GM23338 (cell line): ENCODE measurements at regions not wholly inside any gene's neighbourhood (a gene's known extent, or its start where the extent isn't known, plus 50 kb on each side); places are given as distances from the start of the nearest gene placed in this dataset.

Experiments
- ATAC-seq: fragments of 200-7000 bp; cut with Tn5 transposase; 3 replicates; pipeline ENCODE4 v1.9.1; 2020
- DNase-seq: peaks from one replicate; pipeline ENCODE4 v3.0.0-alpha.2; 2015; ENCODE audit warnings: low spot score
- H2AFZ ChIP-seq: fragments of 200-600 bp; sonication (generic); 2 replicates; pipeline ENCODE4 v1.8.0; 2016; ENCODE audit warnings: antibody characterized with exemption, mild to moderate bottlenecking, moderate library complexity
- H3F3A ChIP-seq: fragments of 200-600 bp; sonication (generic); replicated peaks from 2 replicates; pipeline ENCODE4 v1.8.0; 2017; ENCODE audit warnings: antibody characterized with exemption, mixed run types, low read depth
- H3K27ac ChIP-seq: fragments of 200-600 bp; sonication (generic); 2 replicates; pipeline ENCODE4 v1.6.1; 2016; ENCODE audit warnings: low read depth
- H3K27me3 ChIP-seq: fragments of 200-600 bp; sonication (generic); 2 replicates; pipeline ENCODE4 v1.8.0; 2016; ENCODE audit warnings: mild to moderate bottlenecking, mixed run types, moderate library complexity; ENCODE audit not compliant: insufficient read depth
- H3K36me3 ChIP-seq: fragments of 200-600 bp; sonication (generic); 2 replicates; pipeline ENCODE4 v1.8.0; 2016; ENCODE audit warnings: mild to moderate bottlenecking; ENCODE audit not compliant: insufficient read depth
- H3K4me1 ChIP-seq: fragments of 200-600 bp; sonication (generic); 2 replicates; pipeline ENCODE4 v1.8.0; 2016; ENCODE audit warnings: mild to moderate bottlenecking, moderate library complexity; ENCODE audit not compliant: insufficient read depth
- H3K4me2 ChIP-seq: fragments of 200-600 bp; sonication (generic); 2 replicates; pipeline ENCODE4 v1.7.1; 2017; ENCODE audit warnings: mixed run types
- H3K4me3 ChIP-seq: fragments of 200-600 bp; sonication (generic); 2 replicates; pipeline ENCODE4 v1.6.1; 2016; ENCODE audit warnings: mixed run types
- H3K79me2 ChIP-seq: fragments of 200-600 bp; sonication (generic); replicated peaks from 2 replicates; pipeline ENCODE4 v1.8.0; 2017; ENCODE audit warnings: mild to moderate bottlenecking; ENCODE audit not compliant: insufficient read depth
- H3K9me2 ChIP-seq: fragments of 200-600 bp; sonication (generic); 2 replicates; pipeline ENCODE4 v1.8.0; 2017; ENCODE audit not compliant: insufficient read depth
- H4K20me1 ChIP-seq: fragments of 200-600 bp; sonication (generic); replicated peaks from 2 replicates; pipeline ENCODE4 v1.8.0; 2017; ENCODE audit warnings: mild to moderate bottlenecking; ENCODE audit not compliant: insufficient read depth
- H3K27ac Mint-ChIP-seq: 2 replicates; pipeline ENCODE4 v1.8.0; 2020; ENCODE audit warnings: inconsistent platforms, mild to moderate bottlenecking, moderate library complexity, mixed read lengths
- H3K27me3 Mint-ChIP-seq: 3 replicates; pipeline ENCODE4 v1.8.0; 2022; ENCODE audit warnings: low read depth, mild to moderate bottlenecking, moderate library complexity, mixed read lengths, inconsistent platforms; ENCODE audit not compliant: insufficient read depth, poor library complexity
- H3K36me3 Mint-ChIP-seq: 3 replicates; pipeline ENCODE4 v1.8.0; 2021; ENCODE audit warnings: low read depth, mild to moderate bottlenecking, inconsistent platforms, moderate library complexity, mixed read lengths
- H3K4me1 Mint-ChIP-seq: 3 replicates; pipeline ENCODE4 v1.8.0; 2020; ENCODE audit warnings: mild to moderate bottlenecking, inconsistent platforms, mixed read lengths
- H3K4me3 Mint-ChIP-seq: 3 replicates; pipeline ENCODE4 v1.8.0; 2021; ENCODE audit warnings: moderate library complexity, mild to moderate bottlenecking, inconsistent platforms, mixed read lengths
- H3K9me3 Mint-ChIP-seq: 3 replicates; pipeline ENCODE4 v1.8.0; 2020; ENCODE audit warnings: moderate library complexity, mild to moderate bottlenecking, inconsistent platforms, mixed read lengths
- CREB1 ChIP-seq: fragments of 250-450 bp; sonication (Bioruptor Pico); IDR thresholded peaks from 2 replicates; pipeline ENCODE4 v1.5.0; 2020; ENCODE audit warnings: low read depth, mild to moderate bottlenecking, moderate library complexity
- CTCF ChIP-seq, 2 experiments: fragments of 200-600 bp in 1 of 2; sonication (generic) in 1 of 2; conservative IDR thresholded peaks; 2 replicates each; pipeline versions ENCODE4 v1.5.1 to v1.6.1; 2016 to 2017; ENCODE audit warnings: antibody characterized with exemption in 2 of 2, low read depth in 2 of 2, mild to moderate bottlenecking in 2 of 2, moderate library complexity in 1 of 2
- ETS1 ChIP-seq: IDR thresholded peaks from 2 replicates; pipeline ENCODE4 v1.6.1; 2016; ENCODE audit warnings: antibody characterized with exemption
- EZH2 ChIP-seq: fragments of 200-600 bp; sonication (generic); IDR thresholded peaks from one replicate; pipeline ENCODE4 v1.8.0; 2017; ENCODE audit warnings: antibody characterized with exemption, mild to moderate bottlenecking, low read depth; ENCODE audit not compliant: unreplicated experiment
- EZH2phosphoT487 ChIP-seq: fragments of 200-600 bp; sonication (generic); IDR thresholded peaks from one replicate; pipeline ENCODE4 v1.8.1; 2018; ENCODE audit warnings: antibody characterized with exemption; ENCODE audit not compliant: unreplicated experiment
- JUNB ChIP-seq: IDR thresholded peaks from one replicate; pipeline ENCODE4 v1.6.1; 2016; ENCODE audit warnings: antibody characterized with exemption; ENCODE audit not compliant: unreplicated experiment
- NANOG ChIP-seq: IDR thresholded peaks from 2 replicates; pipeline ENCODE4 v1.6.1; 2016; ENCODE audit warnings: antibody characterized with exemption, borderline replicate concordance
- POLR2AphosphoS5 ChIP-seq: IDR thresholded peaks from 2 replicates; pipeline ENCODE4 v1.6.1; 2016; ENCODE audit warnings: antibody characterized with exemption, low read depth
- REST ChIP-seq: IDR thresholded peaks from one replicate; pipeline ENCODE4 v1.6.1; 2018; ENCODE audit warnings: antibody characterized with exemption; ENCODE audit not compliant: unreplicated experiment
- STAT1 ChIP-seq: IDR thresholded peaks from one replicate; pipeline ENCODE4 v1.6.1; 2016; ENCODE audit warnings: antibody characterized with exemption; ENCODE audit not compliant: unreplicated experiment
- ZNF114 ChIP-seq: fragments of 250-450 bp; sonication (Bioruptor Pico); IDR thresholded peaks from 2 replicates; pipeline ENCODE4 v1.5.0; 2020; ENCODE audit warnings: mild to moderate bottlenecking, moderate library complexity
- TF ChIP-seq, protein P1 (sequence below): fragments of 250-450 bp; sonication (Bioruptor Pico); IDR thresholded peaks from 2 replicates; pipeline ENCODE4 v1.5.0; 2020; ENCODE audit warnings: mild to moderate bottlenecking, moderate library complexity

DNA sequence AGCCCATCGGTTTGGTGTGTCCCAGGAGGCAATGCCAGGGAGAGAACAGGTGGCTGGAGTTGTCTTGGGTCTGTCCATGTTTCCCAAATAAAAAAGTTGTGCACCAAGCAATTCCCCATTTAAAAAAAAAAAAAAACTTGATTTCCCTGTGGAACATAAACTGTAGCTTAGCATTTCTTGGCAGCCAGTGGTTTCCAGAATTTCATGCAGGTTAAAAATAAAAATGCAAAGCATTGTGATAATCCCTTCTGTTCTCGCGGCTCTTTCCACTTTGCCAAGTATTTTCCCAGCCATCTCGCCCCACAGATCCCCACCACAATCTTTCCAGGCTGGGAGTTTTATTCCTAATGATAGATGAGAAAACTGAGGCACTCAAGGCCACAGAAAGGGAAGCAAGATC is 51.4 kb upstream of the MSX1 start:
- no peak for ATAC-seq
- Mint-ChIP-seq H3K36me3 (no peaks in the 10 kb centered on the region; the same call in 2 of the 3 replicates), H3K4me3 (no peak overlapping the region), H3K27me3 (peaks cover 10% of the 10 kb centered on the region), H3K4me1 (peaks cover 5% of the 10 kb centered on the region), H3K27ac (no peak overlapping the region), H3K9me3 (peaks cover 3% of the 10 kb centered on the region)
- Histone ChIP-seq H3K36me3 (no peaks in the 10 kb centered on the region), H4K20me1 (no peaks in the 10 kb centered on the region), H3K4me3 (no peak overlapping the region), H3K27ac (no peak overlapping the region), H3K9me2 (peaks cover 5% of the 10 kb centered on the region), H3K27me3 (no peaks in the 10 kb centered on the region), H3F3A (no peaks in the 10 kb centered on the region), H3K4me2 (no peak overlapping the region), H3K4me1 (no peaks in the 10 kb centered on the region), H3K79me2 (no peaks in the 10 kb centered on the region), H2AFZ (no peak overlapping the region)
- DNase-seq, result no peak
- no peak for TF ChIP-seq REST
- no peak for TF ChIP-seq EZH2
- no peak for TF ChIP-seq ETS1
- no peak for TF ChIP-seq CREB1
- TF ChIP-seq NANOG, result no peak
- TF ChIP-seq JUNB, result no peak
- TF ChIP-seq CTCF (conservative IDR thresholded peaks at IDR 0.05; ENCODE audit: low read depth in 2 of 2), result no peak
- no peak for TF ChIP-seq POLR2AphosphoS5
- TF ChIP-seq EZH2phosphoT487, result no peak
- TF ChIP-seq, protein P1, sequence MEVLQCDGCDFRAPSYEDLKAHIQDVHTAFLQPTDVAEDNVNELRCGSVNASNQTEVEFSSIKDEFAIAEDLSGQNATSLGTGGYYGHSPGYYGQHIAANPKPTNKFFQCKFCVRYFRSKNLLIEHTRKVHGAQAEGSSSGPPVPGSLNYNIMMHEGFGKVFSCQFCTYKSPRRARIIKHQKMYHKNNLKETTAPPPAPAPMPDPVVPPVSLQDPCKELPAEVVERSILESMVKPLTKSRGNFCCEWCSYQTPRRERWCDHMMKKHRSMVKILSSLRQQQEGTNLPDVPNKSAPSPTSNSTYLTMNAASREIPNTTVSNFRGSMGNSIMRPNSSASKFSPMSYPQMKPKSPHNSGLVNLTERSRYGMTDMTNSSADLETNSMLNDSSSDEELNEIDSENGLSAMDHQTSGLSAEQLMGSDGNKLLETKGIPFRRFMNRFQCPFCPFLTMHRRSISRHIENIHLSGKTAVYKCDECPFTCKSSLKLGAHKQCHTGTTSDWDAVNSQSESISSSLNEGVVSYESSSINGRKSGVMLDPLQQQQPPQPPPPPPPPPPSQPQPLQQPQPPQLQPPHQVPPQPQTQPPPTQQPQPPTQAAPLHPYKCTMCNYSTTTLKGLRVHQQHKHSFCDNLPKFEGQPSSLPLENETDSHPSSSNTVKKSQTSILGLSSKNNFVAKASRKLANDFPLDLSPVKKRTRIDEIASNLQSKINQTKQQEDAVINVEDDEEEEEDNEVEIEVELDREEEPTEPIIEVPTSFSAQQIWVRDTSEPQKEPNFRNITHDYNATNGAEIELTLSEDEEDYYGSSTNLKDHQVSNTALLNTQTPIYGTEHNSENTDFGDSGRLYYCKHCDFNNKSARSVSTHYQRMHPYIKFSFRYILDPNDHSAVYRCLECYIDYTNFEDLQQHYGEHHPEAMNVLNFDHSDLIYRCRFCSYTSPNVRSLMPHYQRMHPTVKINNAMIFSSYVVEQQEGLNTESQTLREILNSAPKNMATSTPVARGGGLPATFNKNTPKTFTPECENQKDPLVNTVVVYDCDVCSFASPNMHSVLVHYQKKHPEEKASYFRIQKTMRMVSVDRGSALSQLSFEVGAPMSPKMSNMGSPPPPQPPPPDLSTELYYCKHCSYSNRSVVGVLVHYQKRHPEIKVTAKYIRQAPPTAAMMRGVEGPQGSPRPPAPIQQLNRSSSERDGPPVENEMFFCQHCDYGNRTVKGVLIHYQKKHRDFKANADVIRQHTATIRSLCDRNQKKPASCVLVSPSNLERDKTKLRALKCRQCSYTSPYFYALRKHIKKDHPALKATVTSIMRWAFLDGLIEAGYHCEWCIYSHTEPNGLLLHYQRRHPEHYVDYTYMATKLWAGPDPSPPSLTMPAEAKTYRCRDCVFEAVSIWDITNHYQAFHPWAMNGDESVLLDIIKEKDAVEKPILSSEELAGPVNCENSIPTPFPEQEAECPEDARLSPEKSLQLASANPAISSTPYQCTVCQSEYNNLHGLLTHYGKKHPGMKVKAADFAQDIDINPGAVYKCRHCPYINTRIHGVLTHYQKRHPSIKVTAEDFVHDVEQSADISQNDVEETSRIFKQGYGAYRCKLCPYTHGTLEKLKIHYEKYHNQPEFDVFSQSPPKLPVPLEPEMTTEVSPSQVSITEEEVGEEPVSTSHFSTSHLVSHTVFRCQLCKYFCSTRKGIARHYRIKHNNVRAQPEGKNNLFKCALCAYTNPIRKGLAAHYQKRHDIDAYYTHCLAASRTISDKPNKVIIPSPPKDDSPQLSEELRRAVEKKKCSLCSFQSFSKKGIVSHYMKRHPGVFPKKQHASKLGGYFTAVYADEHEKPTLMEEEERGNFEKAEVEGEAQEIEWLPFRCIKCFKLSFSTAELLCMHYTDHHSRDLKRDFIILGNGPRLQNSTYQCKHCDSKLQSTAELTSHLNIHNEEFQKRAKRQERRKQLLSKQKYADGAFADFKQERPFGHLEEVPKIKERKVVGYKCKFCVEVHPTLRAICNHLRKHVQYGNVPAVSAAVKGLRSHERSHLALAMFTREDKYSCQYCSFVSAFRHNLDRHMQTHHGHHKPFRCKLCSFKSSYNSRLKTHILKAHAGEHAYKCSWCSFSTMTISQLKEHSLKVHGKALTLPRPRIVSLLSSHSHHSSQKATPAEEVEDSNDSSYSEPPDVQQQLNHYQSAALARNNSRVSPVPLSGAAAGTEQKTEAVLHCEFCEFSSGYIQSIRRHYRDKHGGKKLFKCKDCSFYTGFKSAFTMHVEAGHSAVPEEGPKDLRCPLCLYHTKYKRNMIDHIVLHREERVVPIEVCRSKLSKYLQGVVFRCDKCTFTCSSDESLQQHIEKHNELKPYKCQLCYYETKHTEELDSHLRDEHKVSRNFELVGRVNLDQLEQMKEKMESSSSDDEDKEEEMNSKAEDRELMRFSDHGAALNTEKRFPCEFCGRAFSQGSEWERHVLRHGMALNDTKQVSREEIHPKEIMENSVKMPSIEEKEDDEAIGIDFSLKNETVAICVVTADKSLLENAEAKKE, result no peak
- TF ChIP-seq STAT1, result no peak
- no peak for TF ChIP-seq ZNF114 (CRISPR knock-in tag)
